ENCODE measurements at regions not wholly inside any gene's neighbourhood (a gene's known extent, or its start where the extent isn't known, plus 50 kb on each side); places are given as distances from the start of the nearest gene placed in this dataset.
"Not testable (repeated sequence)": the region's sequence is repeated elsewhere in the genome, so short reads cannot be mapped to it uniquely, and the experiment has no call there.

GRCh38 chr1:222020553-222020952, 278.7 kb upstream of the DUSP10 start:
- DNase-seq = no peak

GRCh38 chr1:222019029-222019428, 277.1 kb upstream of the DUSP10 start:
- no peak for DNase-seq

- no peak for DNase-seq
Observed at GRCh38 chr1:222018041-222018440, 276.2 kb upstream of the DUSP10 start.

GRCh38 chr1:222015686-222016085, 273.8 kb upstream of the DUSP10 start:
- DNase-seq = no peak

- no peak for DNase-seq
Observed at GRCh38 chr1:222014001-222014400, 272.1 kb upstream of the DUSP10 start.

GRCh38 chr1:222012816-222013215, 270.9 kb upstream of the DUSP10 start:
- no peak for DNase-seq

GRCh38 chr1:222010306-222010705, 268.4 kb upstream of the DUSP10 start:
- no peak for DNase-seq

- peak; percentile 13 for DNase-seq
Observed at GRCh38 chr1:222009105-222009730, 267.3 kb upstream of the DUSP10 start.

GRCh38 chr1:222006715-222007114, 264.8 kb upstream of the DUSP10 start:
- DNase-seq = no peak

GRCh38 chr1:222004784-222005183, 262.9 kb upstream of the DUSP10 start:
- no peak for DNase-seq

GRCh38 chr1:222004034-222004433, 262.1 kb upstream of the DUSP10 start:
- no peak for DNase-seq

- DNase-seq = no peak
Observed at GRCh38 chr1:222002503-222002902, 260.6 kb upstream of the DUSP10 start.

GRCh38 chr1:222000131-222000530, 258.2 kb upstream of the DUSP10 start:
- DNase-seq = no peak

GRCh38 chr1:221998781-221999180, 256.9 kb upstream of the DUSP10 start:
- DNase-seq = no peak

GRCh38 chr1:221998186-221998612, 256.3 kb upstream of the DUSP10 start:
- no peak for DNase-seq

GRCh38 chr1:221997012-221997411, 255.1 kb upstream of the DUSP10 start:
- not testable (repeated sequence) for DNase-seq

- no peak for DNase-seq
Observed at GRCh38 chr1:221994939-221995338, 253.1 kb upstream of the DUSP10 start.

- no peak for DNase-seq
Observed at GRCh38 chr1:221994274-221994698, 252.4 kb upstream of the DUSP10 start.

- DNase-seq = no peak
Observed at GRCh38 chr1:221993444-221993948, 251.6 kb upstream of the DUSP10 start.

GRCh38 chr1:221992427-221992826, 250.5 kb upstream of the DUSP10 start:
- DNase-seq = no peak

- DNase-seq = no peak
Observed at GRCh38 chr1:221991221-221991620, 249.3 kb upstream of the DUSP10 start.

- no peak for DNase-seq
Observed at GRCh38 chr1:221989741-221990140, 247.9 kb upstream of the DUSP10 start.

GRCh38 chr1:221988829-221989228, 246.9 kb upstream of the DUSP10 start:
- no peak for DNase-seq

- DNase-seq = peak; percentile 7
Observed at GRCh38 chr1:221987860-221988520, 246.1 kb upstream of the DUSP10 start.

GRCh38 chr1:221983444-221983843, 241.6 kb upstream of the DUSP10 start:
- no peak for DNase-seq
